Caco-2 (cell line): ENCODE measurements at regions not wholly inside any gene's neighbourhood (a gene's known extent, or its start where the extent isn't known, plus 50 kb on each side); places are given as distances from the start of the nearest gene placed in this dataset.

Experiments used
- BruUV-seq: library from RNA; stranded (reverse); fragments of 400-500 nt; replicated peaks from 2 replicates; lab custom pipeline; 2021; lab: Mats Ljungman, UMichigan
- CTCF ChIA-PET: fragments of 300-600 bp; sonication (Branson Sonifier 250); formaldehyde crosslinking; loops from one replicate; lab custom pipeline; 2022; ENCODE audit warnings: antibody characterized with exemption; lab: Charles Lee
- POLR2A ChIA-PET: fragments of 300-600 bp; sonication (Branson Sonifier 250); formaldehyde crosslinking; loops from one replicate; lab custom pipeline; 2022; ENCODE audit warnings: antibody characterized with exemption; lab: Charles Lee
- DNase-seq, 2 experiments: peaks; one replicate each; pipeline versions ENCODE4 v3.0.0 to v3.0.0-alpha.2; 2020 to 2022
- H3K27me3 ChIP-seq: replicated peaks from 2 replicates; pipeline ENCODE4 v1.6.0; 2011; ENCODE audit warnings: low read length; ENCODE audit not compliant: control insufficient read depth, insufficient read depth
- H3K36me3 ChIP-seq: 2 replicates; pipeline ENCODE4 v1.5.1; 2011; ENCODE audit warnings: low read length; ENCODE audit not compliant: control insufficient read depth, insufficient read depth
- H3K4me1 ChIP-seq: fragments of 250-450 bp; sonication (Bioruptor Pico); 2 replicates; pipeline ENCODE4 v1.5.1; 2020; ENCODE audit warnings: mild to moderate bottlenecking
- H3K4me3 ChIP-seq: 2 replicates; pipeline ENCODE4 v1.5.1; 2011; ENCODE audit warnings: low read depth, mild to moderate bottlenecking, control low read depth, low read length
- H3K9me3 ChIP-seq: fragments of 250-450 bp; sonication (Bioruptor Pico); 2 replicates; pipeline ENCODE4 v1.5.1; 2020; ENCODE audit warnings: mild to moderate bottlenecking, moderate library complexity
- H3K27ac Mint-ChIP-seq: one replicate; pipeline ENCODE4 v1.8.0; 2022; ENCODE audit warnings: mixed read lengths; ENCODE audit not compliant: unreplicated experiment
- H3K27me3 Mint-ChIP-seq: one replicate; pipeline ENCODE4 v1.8.0; 2022; ENCODE audit warnings: mixed read lengths; ENCODE audit not compliant: insufficient read depth, unreplicated experiment
- H3K36me3 Mint-ChIP-seq: one replicate; pipeline ENCODE4 v1.8.0; 2022; ENCODE audit warnings: mild to moderate bottlenecking, mixed read lengths; ENCODE audit not compliant: insufficient read depth, unreplicated experiment
- H3K4me1 Mint-ChIP-seq: one replicate; pipeline ENCODE4 v1.8.0; 2022; ENCODE audit warnings: low read depth, mixed read lengths; ENCODE audit not compliant: unreplicated experiment
- H3K4me3 Mint-ChIP-seq: one replicate; pipeline ENCODE4 v1.8.0; 2022; ENCODE audit warnings: mild to moderate bottlenecking, moderate library complexity, mixed read lengths; ENCODE audit not compliant: unreplicated experiment
- H3K9me3 Mint-ChIP-seq: one replicate; pipeline ENCODE4 v1.8.0; 2022; ENCODE audit warnings: mixed read lengths; ENCODE audit not compliant: unreplicated experiment
- CTCF ChIP-seq, 2 experiments: fragments of 200-600 bp in 1 of 2; IDR thresholded peaks; 1 replicate in 1 of 2; 2 replicates in 1 of 2; pipeline versions ENCODE4 v1.5.1 to v1.8.0; 2011 to 2022; ENCODE audit warnings: antibody characterized with exemption in 1 of 2, control low read depth in 1 of 2, inconsistent platforms in 1 of 2, low read depth in 1 of 2, low read length in 1 of 2, mild to moderate bottlenecking in 1 of 2, moderate library complexity in 1 of 2; ENCODE audit not compliant: insufficient read depth in 1 of 2, severe bottlenecking in 1 of 2, unreplicated experiment in 1 of 2
- intact Hi-C: fragments of 100-400 bp; cut with micrococcal nuclease; formaldehyde crosslinking; loops from one replicate; pipeline ENCODE4 v1.10.0; 2022; ENCODE audit not compliant: unreplicated experiment

- BruUV-seq = no TSS peak
- ChIA-PET POLR2A (no interaction called here), CTCF (no interaction called here)
- DNase-seq = no peak
- H3K36me3 Mint-ChIP-seq = no peaks in the 10 kb centered on the region
- no peak overlapping the region for H3K27ac Mint-ChIP-seq
- Histone ChIP-seq H3K4me3 (no peak overlapping the region), H3K27me3 (no peaks in the 10 kb centered on the region), H3K9me3 (no peaks in the 10 kb centered on the region), H3K36me3 (no peaks in the 10 kb centered on the region), H3K4me1 (no peaks in the 10 kb centered on the region)
- intact Hi-C loops = no loop called here
- no peaks in the 10 kb centered on the region for H3K27me3 Mint-ChIP-seq
- no peaks in the 10 kb centered on the region for H3K9me3 Mint-ChIP-seq
- TF ChIP-seq CTCF (IDR thresholded peaks at IDR 0.05; ENCODE audit: insufficient read depth in 1 of 2, low read depth in 1 of 2, low read length in 1 of 2, severe bottlenecking in 1 of 2, unreplicated experiment in 1 of 2) = no peak
- H3K4me1 Mint-ChIP-seq = no peaks in the 10 kb centered on the region
- H3K4me3 Mint-ChIP-seq = no peak overlapping the region
Measured at GRCh38 chr4:27186710-27187109, 326.1 kb downstream of the STIM2 start.

- ChIA-PET CTCF (interaction anchor here (0.6 kb wide), 1 partner anchor 13 kb away, joined by 4 read pairs; no protein-coding TSS in a partner anchor), POLR2A (no interaction called here)
- no peaks in the 10 kb centered on the region for H3K9me3 ChIP-seq
- no TSS peak for BruUV-seq
- peaks cover 3% of the 10 kb centered on the region for H3K27me3 Mint-ChIP-seq
- no peaks in the 10 kb centered on the region for H3K4me1 Mint-ChIP-seq
- H3K4me1 ChIP-seq = no peaks in the 10 kb centered on the region
- no peak overlapping the region for H3K4me3 Mint-ChIP-seq
- no peak overlapping the region for H3K27ac Mint-ChIP-seq
- TF ChIP-seq CTCF (IDR thresholded peaks at IDR 0.05; ENCODE audit: insufficient read depth in 1 of 2, low read depth in 1 of 2, low read length in 1 of 2, severe bottlenecking in 1 of 2, unreplicated experiment in 1 of 2) = no peak
- DNase-seq = no peak
- no peaks in the 10 kb centered on the region for H3K9me3 Mint-ChIP-seq
- H3K27me3 ChIP-seq = no peaks in the 10 kb centered on the region
- H3K36me3 ChIP-seq = no peaks in the 10 kb centered on the region
- H3K4me3 ChIP-seq = no peak overlapping the region
- H3K36me3 Mint-ChIP-seq = no peaks in the 10 kb centered on the region
- intact Hi-C loops = no loop called here
Measured at GRCh38 chr4:27187786-27188185, 327.1 kb downstream of the STIM2 start.

GRCh38 chr4:27189683-27190082 is 329.0 kb downstream of the STIM2 start:
- Mint-ChIP-seq H3K4me3 (no peak overlapping the region), H3K9me3 (no peaks in the 10 kb centered on the region), H3K36me3 (no peaks in the 10 kb centered on the region), H3K4me1 (peaks cover 5% of the 10 kb centered on the region), H3K27me3 (peaks cover 6% of the 10 kb centered on the region), H3K27ac (no peak overlapping the region)
- no peaks in the 10 kb centered on the region for H3K36me3 ChIP-seq
- no peaks in the 10 kb centered on the region for H3K27me3 ChIP-seq
- TF ChIP-seq CTCF (IDR thresholded peaks at IDR 0.05; ENCODE audit: insufficient read depth in 1 of 2, low read depth in 1 of 2, low read length in 1 of 2, severe bottlenecking in 1 of 2, unreplicated experiment in 1 of 2) = no peak
- no peaks in the 10 kb centered on the region for H3K4me1 ChIP-seq
- ChIA-PET POLR2A (no interaction called here), CTCF (no interaction called here)
- DNase-seq = no peak
- no peak overlapping the region for H3K4me3 ChIP-seq
- H3K9me3 ChIP-seq = no peaks in the 10 kb centered on the region
- BruUV-seq = no TSS peak
- intact Hi-C loops = no loop called here
